Panc1 (cell line): ENCODE measurements at regions not wholly inside any gene's neighbourhood (a gene's known extent, or its start where the extent isn't known, plus 50 kb on each side); places are given as distances from the start of the nearest gene placed in this dataset.

Experiments used
- ATAC-seq: fragments of 200-7000 bp; cut with Tn5 transposase; 2 replicates; pipeline ENCODE4 v1.9.1; 2020; ENCODE audit warnings: mild to moderate bottlenecking, moderate library complexity
- BruUV-seq: library from RNA; stranded (reverse); fragments of 400-500 nt; replicated peaks from 2 replicates; lab custom pipeline; 2021; lab: Mats Ljungman, UMichigan
- CTCF ChIA-PET: fragments of 300-600 bp; sonication (Branson Sonifier 250); formaldehyde crosslinking; loops from one replicate; lab custom pipeline; 2022; ENCODE audit warnings: antibody characterized with exemption; lab: Charles Lee
- POLR2A ChIA-PET: fragments of 300-600 bp; sonication (Branson Sonifier 250); formaldehyde crosslinking; loops from one replicate; lab custom pipeline; 2022; ENCODE audit warnings: antibody characterized with exemption; lab: Charles Lee
- DNase-seq: peaks from one replicate; pipeline ENCODE4 v3.0.0-alpha.2; 2010; ENCODE audit warnings: low read depth, low spot score
- H3K27ac ChIP-seq: 2 replicates; pipeline ENCODE4 v1.5.1; 2011; ENCODE audit warnings: mild to moderate bottlenecking, low read length, inconsistent platforms
- H3K27me3 ChIP-seq: fragments of 200-500 bp; sonication (Bioruptor generic); 2 replicates; pipeline ENCODE4 v1.6.0; 2014; ENCODE audit warnings: low read length, inconsistent platforms; ENCODE audit not compliant: control insufficient read depth, insufficient read depth
- H3K36me3 ChIP-seq: fragments of 200-500 bp; sonication (Bioruptor generic); 2 replicates; pipeline ENCODE4 v1.5.1; 2014; ENCODE audit warnings: inconsistent platforms, mild to moderate bottlenecking, low read length, moderate library complexity; ENCODE audit not compliant: control insufficient read depth, insufficient read depth
- H3K4me1 ChIP-seq: 2 replicates; pipeline ENCODE4 v1.5.1; 2011; ENCODE audit warnings: inconsistent platforms, mild to moderate bottlenecking, low read length, moderate library complexity; ENCODE audit not compliant: control insufficient read depth, insufficient read depth
- H3K4me3 ChIP-seq, 2 experiments: 2 replicates each; pipeline ENCODE4 v1.5.1; 2011 to 2012; ENCODE audit warnings: low read depth in 2 of 2, low read length in 2 of 2, mild to moderate bottlenecking in 2 of 2, inconsistent platforms in 1 of 2, moderate library complexity in 1 of 2
- H3K9me3 ChIP-seq: fragments of 200-500 bp; sonication (Bioruptor generic); 2 replicates; pipeline ENCODE4 v1.5.1; 2014; ENCODE audit warnings: low read depth, mild to moderate bottlenecking, inconsistent platforms, low read length, moderate library complexity; ENCODE audit not compliant: control insufficient read depth, insufficient read depth
- POLR2AphosphoS5 ChIP-seq: IDR thresholded peaks from 2 replicates; pipeline ENCODE4 v1.6.1; 2012; ENCODE audit warnings: mild to moderate bottlenecking, low read depth, low read length, moderate library complexity
- REST ChIP-seq, 2 experiments: IDR thresholded peaks; 2 replicates each; pipeline ENCODE4 v1.6.1; 2011 to 2012; ENCODE audit warnings: low read depth in 2 of 2, control low read depth in 1 of 2, low read length in 1 of 2, mild to moderate bottlenecking in 1 of 2, moderate library complexity in 1 of 2; ENCODE audit not compliant: insufficient read depth in 1 of 2
- SIN3A ChIP-seq: IDR thresholded peaks from 2 replicates; pipeline ENCODE4 v1.6.1; 2012; ENCODE audit warnings: low read depth, mild to moderate bottlenecking, low read length, moderate library complexity, borderline replicate concordance; ENCODE audit not compliant: insufficient read depth
- TCF7L2 ChIP-seq: IDR thresholded peaks from 2 replicates; pipeline ENCODE4 v1.6.1; 2011; ENCODE audit warnings: mild to moderate bottlenecking, low read depth, low read length, inconsistent platforms
- in situ Hi-C: cut with HindIII; loops from 2 replicates; pipeline ENCODE4 v1.10.0; 2016; ENCODE audit warnings: low sequenced_read_pairs, low pct_unique_long_range_greater_than_20kb
- intact Hi-C: fragments of 100-400 bp; cut with micrococcal nuclease; formaldehyde crosslinking; loops from one replicate; pipeline ENCODE4 v1.10.0; 2022; ENCODE audit not compliant: unreplicated experiment
- TF ChIP-seq, protein P1 (sequence below): fragments of 450-650 bp; IDR thresholded peaks from 2 replicates; pipeline ENCODE4 v1.5.1; 2017; ENCODE audit warnings: mild to moderate bottlenecking

DNA sequence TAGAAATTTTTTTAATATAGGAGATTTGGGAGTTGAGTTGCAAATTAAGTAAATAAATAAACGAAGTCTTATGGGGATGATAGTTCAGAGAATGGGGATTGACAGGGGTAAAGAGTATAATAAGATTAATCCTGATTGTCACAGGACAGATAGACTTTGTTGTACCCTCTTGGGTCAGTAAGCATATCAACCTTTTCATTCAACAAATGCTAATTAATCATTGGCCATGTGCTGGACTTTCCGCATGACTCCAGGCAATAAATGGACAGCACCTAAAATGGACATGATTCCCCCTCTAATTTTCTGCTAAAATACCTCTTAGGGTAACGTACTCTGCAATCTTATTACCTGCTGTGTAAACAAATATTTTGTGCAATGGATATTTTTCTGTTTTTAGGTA, 1331.1 kb upstream of the ADGRL3 start:
- intact Hi-C loops (no loop called here), in situ Hi-C loops (no loop called here)
- Histone ChIP-seq H3K36me3 (no peaks in the 10 kb centered on the region), H3K27me3 (no peaks in the 10 kb centered on the region), H3K4me1 (no peaks in the 10 kb centered on the region), H3K9me3 (no peaks in the 10 kb centered on the region), H3K27ac (no peak overlapping the region), H3K4me3 (no peak overlapping the region)
- BruUV-seq = no TSS peak
- TF ChIP-seq SIN3A (no peak), REST (IDR thresholded peaks at IDR 0.05; ENCODE audit: insufficient read depth in 1 of 2, low read depth in 2 of 2, low read length in 1 of 2) (no peak), TCF7L2 (no peak), POLR2AphosphoS5 (no peak)
- TF ChIP-seq, protein P1, sequence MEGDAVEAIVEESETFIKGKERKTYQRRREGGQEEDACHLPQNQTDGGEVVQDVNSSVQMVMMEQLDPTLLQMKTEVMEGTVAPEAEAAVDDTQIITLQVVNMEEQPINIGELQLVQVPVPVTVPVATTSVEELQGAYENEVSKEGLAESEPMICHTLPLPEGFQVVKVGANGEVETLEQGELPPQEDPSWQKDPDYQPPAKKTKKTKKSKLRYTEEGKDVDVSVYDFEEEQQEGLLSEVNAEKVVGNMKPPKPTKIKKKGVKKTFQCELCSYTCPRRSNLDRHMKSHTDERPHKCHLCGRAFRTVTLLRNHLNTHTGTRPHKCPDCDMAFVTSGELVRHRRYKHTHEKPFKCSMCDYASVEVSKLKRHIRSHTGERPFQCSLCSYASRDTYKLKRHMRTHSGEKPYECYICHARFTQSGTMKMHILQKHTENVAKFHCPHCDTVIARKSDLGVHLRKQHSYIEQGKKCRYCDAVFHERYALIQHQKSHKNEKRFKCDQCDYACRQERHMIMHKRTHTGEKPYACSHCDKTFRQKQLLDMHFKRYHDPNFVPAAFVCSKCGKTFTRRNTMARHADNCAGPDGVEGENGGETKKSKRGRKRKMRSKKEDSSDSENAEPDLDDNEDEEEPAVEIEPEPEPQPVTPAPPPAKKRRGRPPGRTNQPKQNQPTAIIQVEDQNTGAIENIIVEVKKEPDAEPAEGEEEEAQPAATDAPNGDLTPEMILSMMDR = no peak
- ATAC-seq (no peak), DNase-seq (no peak)
- CTCF ChIA-PET = no interaction called here
- POLR2A ChIA-PET = no interaction called here

DNA sequence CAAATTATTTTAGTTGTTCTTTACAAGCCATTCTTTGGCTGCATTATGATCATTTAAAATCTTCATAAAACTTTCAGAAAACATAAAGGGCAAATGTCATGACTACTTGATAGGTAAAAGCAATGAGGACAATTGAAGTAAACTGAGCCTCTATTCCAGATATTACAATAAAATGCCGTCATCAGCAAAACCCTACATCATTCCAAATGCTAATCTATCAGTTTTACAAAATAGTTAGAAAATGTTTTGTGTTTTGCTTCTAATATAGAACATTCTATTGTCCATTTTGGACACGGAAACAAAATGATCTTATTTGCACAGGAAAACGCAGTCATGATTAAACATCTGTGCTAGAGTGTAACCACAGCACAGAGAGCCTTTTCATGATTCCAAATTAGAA, 1330.6 kb upstream of the ADGRL3 start:
- intact Hi-C loops = no loop called here
- CTCF ChIA-PET = no interaction called here
- Histone ChIP-seq H3K36me3 (no peaks in the 10 kb centered on the region), H3K4me3 (no peak overlapping the region), H3K9me3 (no peaks in the 10 kb centered on the region), H3K27ac (no peak overlapping the region), H3K27me3 (no peaks in the 10 kb centered on the region), H3K4me1 (no peaks in the 10 kb centered on the region)
- POLR2A ChIA-PET = no interaction called here
- DNase-seq (no peak), ATAC-seq (no peak)
- BruUV-seq = no TSS peak
- TF ChIP-seq SIN3A (no peak), TCF7L2 (no peak), POLR2AphosphoS5 (no peak), REST (IDR thresholded peaks at IDR 0.05; ENCODE audit: insufficient read depth in 1 of 2, low read depth in 2 of 2, low read length in 1 of 2) (no peak)
- TF ChIP-seq, protein P1 = no peak
- in situ Hi-C loops = no loop called here
